Right atrium auricular region (tissue), 2 donors: ENCODE measurements at regions not wholly inside any gene's neighbourhood (a gene's known extent, or its start where the extent isn't known, plus 50 kb on each side); places are given as distances from the start of the nearest gene placed in this dataset.

Experiments used
- DNase-seq: peaks from one replicate; pipeline ENCODE4 v3.0.0-alpha.2; 2019; ENCODE audit warnings: low spot score
- H3K27ac ChIP-seq, 2 donors: fragments of 200-600 bp; sonication (generic); 1 replicate in 1 of 2; 2 replicates in 1 of 2; pipeline ENCODE4 v1.5.1; 2016 to 2019
- H3K27me3 ChIP-seq, 2 donors: fragments of 200-600 bp; sonication (generic); one replicate each; pipeline versions ENCODE4 v1.5.1 to v1.6.0; 2017 to 2019
- H3K36me3 ChIP-seq: fragments of 200-600 bp; sonication (generic); one replicate; pipeline ENCODE4 v1.5.1; 2016
- H3K4me1 ChIP-seq, 2 donors: fragments of 200-600 bp; sonication (generic); one replicate each; pipeline versions ENCODE4 v1.5.1 to v1.6.0; 2017 to 2019
- H3K4me3 ChIP-seq, 2 donors: fragments of 200-600 bp; sonication (generic); 1 replicate in 1 of 2; 2 replicates in 1 of 2; pipeline ENCODE4 v1.5.1; 2017 to 2019; ENCODE audit warnings: mild to moderate bottlenecking in 1 of 2, moderate library complexity in 1 of 2
- H3K9me3 ChIP-seq, 2 donors: fragments of 200-600 bp; sonication (generic); one replicate each; pipeline ENCODE4 v1.5.1; 2019
- CTCF ChIP-seq, 2 donors: fragments of 200-600 bp; sonication (generic); IDR thresholded peaks; one replicate each; pipeline ENCODE4 v1.5.1; 2019; ENCODE audit warnings: antibody characterized with exemption in 2 of 2

- TF ChIP-seq CTCF (IDR thresholded peaks at IDR 0.05) = no peak
- Histone ChIP-seq H3K4me3 (no peak overlapping the region), H3K27ac (no peak overlapping the region), H3K9me3 (no peaks in the 10 kb centered on the region), H3K27me3 (no peaks in the 10 kb centered on the region), H3K4me1 (no peaks in the 10 kb centered on the region), H3K36me3 (no peaks in the 10 kb centered on the region)
- DNase-seq = no peak
Measured at GRCh38 chr18:38420611-38421010, 855.0 kb upstream of the CELF4 start.

GRCh38 chr18:38415811-38416210 is 850.2 kb upstream of the CELF4 start:
- no peak for DNase-seq
- Histone ChIP-seq H3K27ac (no peak overlapping the region), H3K9me3 (no peaks in the 10 kb centered on the region), H3K36me3 (no peaks in the 10 kb centered on the region), H3K4me1 (no peaks in the 10 kb centered on the region), H3K4me3 (no peak overlapping the region), H3K27me3 (no peaks in the 10 kb centered on the region)
- no peak for TF ChIP-seq CTCF (IDR thresholded peaks at IDR 0.05)

- Histone ChIP-seq H3K27ac (no peak overlapping the region), H3K4me1 (no peaks in the 10 kb centered on the region), H3K4me3 (no peak overlapping the region), H3K9me3 (no peaks in the 10 kb centered on the region), H3K27me3 (no peaks in the 10 kb centered on the region), H3K36me3 (no peaks in the 10 kb centered on the region)
- no peak for TF ChIP-seq CTCF (IDR thresholded peaks at IDR 0.05)
- no peak for DNase-seq
Measured at GRCh38 chr18:38413193-38413592, 847.6 kb upstream of the CELF4 start.

- no peaks in the 10 kb centered on the region for H3K36me3 ChIP-seq
- no peak overlapping the region for H3K27ac ChIP-seq
- no peak for DNase-seq
- no peaks in the 10 kb centered on the region for H3K4me1 ChIP-seq
- TF ChIP-seq CTCF (IDR thresholded peaks at IDR 0.05) = no peak
- H3K4me3 ChIP-seq = no peak overlapping the region
- peaks cover 0 to 7% of the 10 kb centered on the region in 2 donors for H3K9me3 ChIP-seq
- no peaks in the 10 kb centered on the region for H3K27me3 ChIP-seq
Measured at GRCh38 chr18:38406607-38407006, 841.0 kb upstream of the CELF4 start.

- Histone ChIP-seq H3K9me3 (peaks cover 0 to 7% of the 10 kb centered on the region in 2 donors), H3K27me3 (no peaks in the 10 kb centered on the region), H3K36me3 (no peaks in the 10 kb centered on the region), H3K27ac (no peak overlapping the region), H3K4me1 (no peaks in the 10 kb centered on the region), H3K4me3 (no peak overlapping the region)
- TF ChIP-seq CTCF (IDR thresholded peaks at IDR 0.05) = no peak
- no peak for DNase-seq
Measured at GRCh38 chr18:38402509-38402908, 836.9 kb upstream of the CELF4 start.

- H3K4me1 ChIP-seq = no peaks in the 10 kb centered on the region
- no peak overlapping the region for H3K27ac ChIP-seq
- no peaks in the 10 kb centered on the region for H3K27me3 ChIP-seq
- H3K9me3 ChIP-seq = no peaks in the 10 kb centered on the region
- TF ChIP-seq CTCF (IDR thresholded peaks at IDR 0.05) = no peak
- H3K4me3 ChIP-seq = no peak overlapping the region
- DNase-seq = no peak
- H3K36me3 ChIP-seq = no peaks in the 10 kb centered on the region
Measured at GRCh38 chr18:38397094-38397493, 831.5 kb upstream of the CELF4 start.
